Spleen (tissue), 7 donors: ENCODE measurements at regions not wholly inside any gene's neighbourhood (a gene's known extent, or its start where the extent isn't known, plus 50 kb on each side); places are given as distances from the start of the nearest gene placed in this dataset.

Experiments used
- POLR2A ChIP-seq, 3 donors: fragments of 450-650 bp; IDR thresholded peaks; one replicate each; pipeline ENCODE4 v1.5.1; 2017; ENCODE audit warnings: antibody characterized with exemption in 3 of 3, mild to moderate bottlenecking in 1 of 3
- POLR2AphosphoS5 ChIP-seq, 3 donors: sonication (generic); formaldehyde crosslinking; IDR thresholded peaks; one replicate each; pipeline ENCODE4 v1.5.1; 2017; ENCODE audit warnings: antibody characterized with exemption in 3 of 3
- TF ChIP-seq, protein P1 (sequence below), 11 experiments: fragments of 200-600 bp in 7 of 11; fragments of 450-650 bp in 4 of 11; sonication (generic) in 4 of 11; IDR thresholded peaks in 8 of 11; conservative IDR thresholded peaks in 3 of 11; 1 replicate in 7 of 11; 2 replicates in 4 of 11; pipeline versions ENCODE4 v1.4.0 to v1.8.0; 2016 to 2021; ENCODE audit warnings: antibody characterized with exemption in 11 of 11, inconsistent platforms in 4 of 11, mild to moderate bottlenecking in 1 of 11
- donor health status: DM: no; HTN: no; CAD: no; lungs with moderate emphysema.
- donor health status: DM: no; HTN: no; CAD: no.
- donor health status: DM: no; HTN: no; CAD: no.

- TF ChIP-seq, protein P1, sequence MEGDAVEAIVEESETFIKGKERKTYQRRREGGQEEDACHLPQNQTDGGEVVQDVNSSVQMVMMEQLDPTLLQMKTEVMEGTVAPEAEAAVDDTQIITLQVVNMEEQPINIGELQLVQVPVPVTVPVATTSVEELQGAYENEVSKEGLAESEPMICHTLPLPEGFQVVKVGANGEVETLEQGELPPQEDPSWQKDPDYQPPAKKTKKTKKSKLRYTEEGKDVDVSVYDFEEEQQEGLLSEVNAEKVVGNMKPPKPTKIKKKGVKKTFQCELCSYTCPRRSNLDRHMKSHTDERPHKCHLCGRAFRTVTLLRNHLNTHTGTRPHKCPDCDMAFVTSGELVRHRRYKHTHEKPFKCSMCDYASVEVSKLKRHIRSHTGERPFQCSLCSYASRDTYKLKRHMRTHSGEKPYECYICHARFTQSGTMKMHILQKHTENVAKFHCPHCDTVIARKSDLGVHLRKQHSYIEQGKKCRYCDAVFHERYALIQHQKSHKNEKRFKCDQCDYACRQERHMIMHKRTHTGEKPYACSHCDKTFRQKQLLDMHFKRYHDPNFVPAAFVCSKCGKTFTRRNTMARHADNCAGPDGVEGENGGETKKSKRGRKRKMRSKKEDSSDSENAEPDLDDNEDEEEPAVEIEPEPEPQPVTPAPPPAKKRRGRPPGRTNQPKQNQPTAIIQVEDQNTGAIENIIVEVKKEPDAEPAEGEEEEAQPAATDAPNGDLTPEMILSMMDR (IDR thresholded peaks at IDR 0.05 in 8 of 11, conservative IDR thresholded peaks at IDR 0.05 in 3 of 11) = no peak
- no peak for TF ChIP-seq POLR2AphosphoS5 (IDR thresholded peaks at IDR 0.05)
- TF ChIP-seq POLR2A (IDR thresholded peaks at IDR 0.05) = no peak
These were observed 325.5 kb downstream of the SI start for GRCh38 chr3:164752812-164753211.
